OCI-LY1 (cell line): ENCODE measurements at regions not wholly inside any gene's neighbourhood (a gene's known extent, or its start where the extent isn't known, plus 50 kb on each side); places are given as distances from the start of the nearest gene placed in this dataset.

Experiments
- CTCF ChIP-seq: fragments of 200-600 bp; sonication (generic), shearing (Covaris generic); IDR thresholded peaks from 2 replicates; pipeline ENCODE4 v1.5.1; 2017; ENCODE audit warnings: mild to moderate bottlenecking, antibody characterized with exemption, low read length, moderate library complexity, mixed read lengths
- EZH2 ChIP-seq: fragments of 200-600 bp; sonication (generic), shearing (Covaris generic); IDR thresholded peaks from 2 replicates; pipeline ENCODE4 v1.8.0; 2017; ENCODE audit warnings: borderline replicate concordance, mixed run types, mild to moderate bottlenecking, antibody characterized with exemption, low read length, moderate library complexity, mixed read lengths

DNA sequence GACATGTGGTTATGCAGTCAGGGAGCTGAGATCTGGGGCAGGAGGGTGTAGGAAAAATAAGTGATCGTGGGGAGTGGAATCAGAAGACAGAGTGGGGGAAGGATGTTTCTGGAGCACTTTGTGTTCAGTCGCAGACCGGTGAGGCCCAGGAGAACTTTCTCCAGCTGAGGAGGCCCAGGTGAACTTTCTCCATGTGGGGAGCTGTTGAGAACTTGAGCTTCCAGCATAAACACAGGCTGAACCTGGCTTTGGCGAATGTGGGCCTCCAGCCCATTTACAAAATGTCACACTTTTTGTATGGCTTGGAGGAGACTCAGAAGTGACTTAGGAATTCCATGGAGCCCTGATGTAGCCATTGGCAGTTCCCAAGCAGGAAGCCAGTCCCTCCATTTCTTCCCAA is 108.5 kb downstream of the VAPA start:
- no peak for TF ChIP-seq CTCF
- TF ChIP-seq EZH2: no peak
